Lower lobe of right lung (tissue), 2 donors: ENCODE measurements at regions not wholly inside any gene's neighbourhood (a gene's known extent, or its start where the extent isn't known, plus 50 kb on each side); places are given as distances from the start of the nearest gene placed in this dataset.
"Not testable (repeated sequence)": the region's sequence is repeated elsewhere in the genome, so short reads cannot be mapped to it uniquely, and the experiment has no call there.

ENCODE experiments used
- ATAC-seq, 2 donors: fragments of 200-7000 bp; cut with Tn5 transposase; one replicate each; pipeline ENCODE4 v1.9.1; 2020 to 2022; ENCODE audit warnings: mild to moderate bottlenecking in 2 of 2, moderate library complexity in 2 of 2
- DNase-seq: peaks from one replicate; pipeline ENCODE4 v3.0.0-alpha.2; 2020
- H3K27ac ChIP-seq: fragments of 200-600 bp; one replicate; pipeline ENCODE4 v1.8.0; 2022
- H3K27me3 ChIP-seq: fragments of 200-600 bp; one replicate; pipeline ENCODE4 v1.8.0; 2022; ENCODE audit warnings: low read depth
- H3K36me3 ChIP-seq: fragments of 200-600 bp; one replicate; pipeline ENCODE4 v1.8.0; 2022; ENCODE audit warnings: mild to moderate bottlenecking
- H3K4me1 ChIP-seq: fragments of 200-600 bp; one replicate; pipeline ENCODE4 v1.8.0; 2022
- H3K4me3 ChIP-seq: fragments of 200-600 bp; one replicate; pipeline ENCODE4 v1.8.0; 2022; ENCODE audit warnings: mild to moderate bottlenecking
- H3K9me3 ChIP-seq: fragments of 200-600 bp; one replicate; pipeline ENCODE4 v1.8.0; 2022
- intact Hi-C: fragments of 100-400 bp; cut with DNase I; formaldehyde crosslinking; loops from one replicate; pipeline ENCODE4 v1.11.0; 2022
- TF ChIP-seq, protein P1 (sequence below): fragments of 200-600 bp; IDR thresholded peaks from one replicate; pipeline ENCODE4 v1.8.0; 2022; ENCODE audit warnings: antibody characterized with exemption, mild to moderate bottlenecking
- donor health status: DM: no; HTN: yes; CAD: no; lungs with severe emphysema.

DNA sequence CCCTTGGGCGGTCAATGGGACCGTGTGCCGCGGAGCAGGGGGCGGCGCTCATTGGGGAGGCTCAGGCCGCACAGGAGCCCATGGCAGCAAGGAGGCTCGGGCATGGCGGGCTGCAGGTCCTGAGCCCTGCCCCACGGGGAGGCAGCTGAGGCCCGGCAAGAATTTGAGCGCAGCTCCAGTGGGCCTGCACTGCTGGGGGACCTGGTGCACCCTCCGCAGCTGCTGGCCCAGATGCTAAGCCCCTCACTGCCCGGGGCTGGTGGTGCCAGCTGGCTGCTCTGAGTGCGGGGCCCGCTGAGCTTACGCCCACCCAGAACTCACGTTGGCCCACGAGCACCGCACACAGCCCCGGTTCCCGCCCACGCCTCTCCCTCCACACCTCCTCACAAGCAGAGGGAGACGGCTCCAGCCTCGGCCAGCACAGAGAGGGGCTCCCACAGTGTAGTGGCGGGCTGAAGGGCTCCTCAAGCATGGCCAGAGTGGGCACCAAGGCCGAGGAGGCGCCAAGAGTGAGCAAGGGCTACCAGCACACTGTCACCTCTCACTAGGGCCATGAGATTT is 141.1 kb upstream of the OR13F1 start:
- H3K4me3 ChIP-seq: no peak overlapping the region
- intact Hi-C loops: no loop called here
- H3K27ac ChIP-seq: no peak overlapping the region
- no peaks in the 10 kb centered on the region for H3K36me3 ChIP-seq
- no peak for DNase-seq
- no peaks in the 10 kb centered on the region for H3K9me3 ChIP-seq
- TF ChIP-seq, protein P1, sequence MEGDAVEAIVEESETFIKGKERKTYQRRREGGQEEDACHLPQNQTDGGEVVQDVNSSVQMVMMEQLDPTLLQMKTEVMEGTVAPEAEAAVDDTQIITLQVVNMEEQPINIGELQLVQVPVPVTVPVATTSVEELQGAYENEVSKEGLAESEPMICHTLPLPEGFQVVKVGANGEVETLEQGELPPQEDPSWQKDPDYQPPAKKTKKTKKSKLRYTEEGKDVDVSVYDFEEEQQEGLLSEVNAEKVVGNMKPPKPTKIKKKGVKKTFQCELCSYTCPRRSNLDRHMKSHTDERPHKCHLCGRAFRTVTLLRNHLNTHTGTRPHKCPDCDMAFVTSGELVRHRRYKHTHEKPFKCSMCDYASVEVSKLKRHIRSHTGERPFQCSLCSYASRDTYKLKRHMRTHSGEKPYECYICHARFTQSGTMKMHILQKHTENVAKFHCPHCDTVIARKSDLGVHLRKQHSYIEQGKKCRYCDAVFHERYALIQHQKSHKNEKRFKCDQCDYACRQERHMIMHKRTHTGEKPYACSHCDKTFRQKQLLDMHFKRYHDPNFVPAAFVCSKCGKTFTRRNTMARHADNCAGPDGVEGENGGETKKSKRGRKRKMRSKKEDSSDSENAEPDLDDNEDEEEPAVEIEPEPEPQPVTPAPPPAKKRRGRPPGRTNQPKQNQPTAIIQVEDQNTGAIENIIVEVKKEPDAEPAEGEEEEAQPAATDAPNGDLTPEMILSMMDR: no peak
- no peaks in the 10 kb centered on the region for H3K27me3 ChIP-seq
- no peaks in the 10 kb centered on the region for H3K4me1 ChIP-seq
- ATAC-seq: peak in 1 of 2 donors; percentile 17

DNA sequence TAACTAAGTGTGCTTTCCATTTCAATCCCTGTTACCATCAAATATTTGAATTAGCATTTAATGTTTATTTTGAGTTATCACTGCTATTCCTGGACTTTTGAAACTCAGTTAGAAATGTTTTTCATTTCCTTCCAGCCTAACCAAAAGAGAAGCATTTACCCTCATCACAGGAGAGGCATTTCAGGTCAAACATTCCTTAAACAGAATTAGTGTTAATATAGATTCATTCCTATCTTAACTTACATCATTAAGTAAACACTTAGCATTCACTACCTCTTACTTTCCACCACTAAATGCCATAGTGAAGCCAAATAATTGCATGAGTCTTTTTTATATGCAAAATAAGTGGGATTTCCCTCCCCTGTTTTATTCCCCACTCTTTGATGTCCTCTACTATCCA is 136.6 kb upstream of the OR13F1 start:
- Histone ChIP-seq H3K9me3 (no peaks in the 10 kb centered on the region), H3K4me3 (no peak overlapping the region), H3K36me3 (no peaks in the 10 kb centered on the region), H3K27me3 (no peaks in the 10 kb centered on the region), H3K4me1 (no peaks in the 10 kb centered on the region), H3K27ac (no peak overlapping the region)
- DNase-seq (no peak), ATAC-seq (peak in 1 of 2 donors; percentile 62)
- intact Hi-C loops: no loop called here
- TF ChIP-seq, protein P1: no peak

DNA sequence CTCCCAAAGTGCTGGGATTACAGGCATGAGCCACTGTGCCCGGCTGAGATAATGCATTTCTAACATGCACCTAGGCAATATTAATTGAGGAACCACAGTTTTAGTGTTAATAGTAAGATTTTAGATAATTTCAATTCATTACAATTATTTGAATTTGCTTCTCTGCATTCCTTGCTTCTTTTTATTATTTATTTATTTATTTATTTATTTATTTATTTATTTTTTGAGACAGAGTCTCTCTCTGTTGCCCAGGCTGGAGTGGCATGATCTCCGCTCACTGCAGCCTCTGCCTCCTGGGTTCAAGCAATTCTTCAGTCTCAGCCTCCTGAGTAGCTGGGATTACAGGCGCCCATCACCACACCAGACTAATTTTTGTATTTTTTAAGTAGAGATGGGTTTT is 135.7 kb upstream of the OR13F1 start:
- intact Hi-C loops: not testable (repeated sequence)

GRCh38 chr9:104374711-104375110 is 129.4 kb upstream of the OR13F1 start:
- ATAC-seq (no peak), DNase-seq (no peak)
- Histone ChIP-seq H3K36me3 (no peaks in the 10 kb centered on the region), H3K27ac (no peak overlapping the region), H3K27me3 (no peaks in the 10 kb centered on the region), H3K9me3 (no peaks in the 10 kb centered on the region), H3K4me3 (no peak overlapping the region), H3K4me1 (no peaks in the 10 kb centered on the region)
- intact Hi-C loops: no loop called here
- TF ChIP-seq, protein P1: no peak

More for the DNA sequence above, 135.7 kb upstream of the OR13F1 start:
- not testable (repeated sequence) for H3K4me3 ChIP-seq, DNase-seq, H3K27me3 ChIP-seq, H3K36me3 ChIP-seq, H3K27ac ChIP-seq, H3K4me1 ChIP-seq, ATAC-seq, H3K9me3 ChIP-seq

GRCh38 chr9:104386013-104386412 is 118.0 kb upstream of the OR13F1 start:
- H3K4me1 ChIP-seq: no peaks in the 10 kb centered on the region
- no peak overlapping the region for H3K4me3 ChIP-seq
- H3K27ac ChIP-seq: no peak overlapping the region
- intact Hi-C loops: loop anchor here (10.0 kb wide), 1 partner anchor 201 kb away; no protein-coding TSS in a partner anchor
- DNase-seq (no peak), ATAC-seq (no peak)
- H3K9me3 ChIP-seq: no peaks in the 10 kb centered on the region
- TF ChIP-seq, protein P1: no peak
- no peaks in the 10 kb centered on the region for H3K27me3 ChIP-seq
- H3K36me3 ChIP-seq: no peaks in the 10 kb centered on the region

GRCh38 chr9:104386425-104387069 is 117.5 kb upstream of the OR13F1 start:
- no peaks in the 10 kb centered on the region for H3K36me3 ChIP-seq
- ATAC-seq: peak in 1 of 2 donors; percentile 74
- H3K9me3 ChIP-seq: no peaks in the 10 kb centered on the region
- TF ChIP-seq, protein P1: peak; percentile 64
- no peaks in the 10 kb centered on the region for H3K4me1 ChIP-seq
- no peak overlapping the region for H3K27ac ChIP-seq
- DNase-seq: no peak
- H3K27me3 ChIP-seq: no peaks in the 10 kb centered on the region
- intact Hi-C loops: loop anchor here (10.0 kb wide), 1 partner anchor 202 kb away; no protein-coding TSS in a partner anchor
- no peak overlapping the region for H3K4me3 ChIP-seq
